Right lobe of liver (tissue), 4 donors: ENCODE measurements at regions not wholly inside any gene's neighbourhood (a gene's known extent, or its start where the extent isn't known, plus 50 kb on each side); places are given as distances from the start of the nearest gene placed in this dataset.

Source experiments
- POLR2A ChIP-seq: fragments of 450-650 bp; IDR thresholded peaks from one replicate; pipeline ENCODE4 v1.6.1; 2017; ENCODE audit warnings: antibody characterized with exemption, mild to moderate bottlenecking
- TF ChIP-seq, protein P1 (sequence below), 4 donors: fragments of 200-600 bp in 3 of 4; fragments of 450-650 bp in 1 of 4; IDR thresholded peaks; one replicate each; pipeline versions ENCODE4 v1.5.1 to v1.8.0; 2016 to 2022; ENCODE audit warnings: antibody characterized with exemption in 4 of 4, mild to moderate bottlenecking in 2 of 4
- donor health status: DM: no; HTN: no; CAD: no.
- donor health status: DM: no; HTN: no; CAD: no.
- donor health status: DM: no; HTN: yes; CAD: no.

DNA sequence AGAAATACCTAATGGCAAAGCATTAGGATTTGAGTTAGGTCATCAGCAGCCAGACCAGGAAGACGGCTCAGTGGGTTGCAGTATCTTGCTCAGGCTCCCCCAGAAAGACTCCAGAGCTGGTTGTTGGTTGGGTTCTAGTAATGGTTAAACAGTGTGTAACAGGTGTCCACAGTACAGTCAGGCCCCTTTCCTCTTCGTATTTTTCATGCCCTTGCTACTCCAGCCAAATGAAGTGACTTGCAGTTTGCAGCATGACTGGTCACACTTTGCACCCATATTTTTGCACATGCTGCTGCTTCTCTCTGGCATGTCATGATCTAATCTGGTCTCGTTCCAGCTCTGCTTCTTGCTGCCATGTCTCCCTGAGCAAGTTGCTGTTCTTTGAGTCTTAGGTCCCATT lies 60.6 kb upstream of the TRPC7 start:
- TF ChIP-seq POLR2A: no peak
- TF ChIP-seq, protein P1, sequence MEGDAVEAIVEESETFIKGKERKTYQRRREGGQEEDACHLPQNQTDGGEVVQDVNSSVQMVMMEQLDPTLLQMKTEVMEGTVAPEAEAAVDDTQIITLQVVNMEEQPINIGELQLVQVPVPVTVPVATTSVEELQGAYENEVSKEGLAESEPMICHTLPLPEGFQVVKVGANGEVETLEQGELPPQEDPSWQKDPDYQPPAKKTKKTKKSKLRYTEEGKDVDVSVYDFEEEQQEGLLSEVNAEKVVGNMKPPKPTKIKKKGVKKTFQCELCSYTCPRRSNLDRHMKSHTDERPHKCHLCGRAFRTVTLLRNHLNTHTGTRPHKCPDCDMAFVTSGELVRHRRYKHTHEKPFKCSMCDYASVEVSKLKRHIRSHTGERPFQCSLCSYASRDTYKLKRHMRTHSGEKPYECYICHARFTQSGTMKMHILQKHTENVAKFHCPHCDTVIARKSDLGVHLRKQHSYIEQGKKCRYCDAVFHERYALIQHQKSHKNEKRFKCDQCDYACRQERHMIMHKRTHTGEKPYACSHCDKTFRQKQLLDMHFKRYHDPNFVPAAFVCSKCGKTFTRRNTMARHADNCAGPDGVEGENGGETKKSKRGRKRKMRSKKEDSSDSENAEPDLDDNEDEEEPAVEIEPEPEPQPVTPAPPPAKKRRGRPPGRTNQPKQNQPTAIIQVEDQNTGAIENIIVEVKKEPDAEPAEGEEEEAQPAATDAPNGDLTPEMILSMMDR (IDR thresholded peaks at IDR 0.05): no peak
